ENCODE measurements at regions not wholly inside any gene's neighbourhood (a gene's known extent, or its start where the extent isn't known, plus 50 kb on each side); places are given as distances from the start of the nearest gene placed in this dataset.

DNA sequence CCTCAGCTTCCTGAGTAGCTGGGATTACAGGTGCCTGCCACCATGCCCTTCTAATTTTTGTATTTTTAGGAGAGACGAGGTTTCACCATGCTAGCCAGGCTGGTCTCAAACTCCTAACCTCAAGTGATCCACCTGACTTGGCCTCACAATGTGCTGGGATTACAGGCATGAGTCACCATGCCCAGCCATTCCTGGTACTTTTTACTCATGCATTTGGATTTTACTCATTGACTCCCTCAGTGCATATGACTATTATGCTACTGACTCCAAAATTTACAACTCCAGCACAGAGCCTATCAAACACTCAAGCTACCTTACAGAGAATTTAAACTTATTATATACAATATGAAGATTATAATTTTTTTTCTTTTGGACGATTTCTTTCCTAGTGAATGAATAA is 199.9 kb downstream of the CXXC4 start:
- H3K27me3 ChIP-seq = no peaks in the 10 kb centered on the region
- no peaks in the 10 kb centered on the region for H3K9me3 ChIP-seq (replicated peaks in 1 of 3)
- DNase-seq = no peak
- H3K36me3 ChIP-seq (replicated peaks in 1 of 2) = no peaks in the 10 kb centered on the region
- no peak overlapping the region for H3K27ac ChIP-seq
- no peaks in the 10 kb centered on the region for H3K4me1 ChIP-seq (replicated peaks in 1 of 2)
- intact Hi-C loops (cut with DNase I) = no loop called here
- no peak overlapping the region for H3K4me3 ChIP-seq
- TF ChIP-seq, protein P1, sequence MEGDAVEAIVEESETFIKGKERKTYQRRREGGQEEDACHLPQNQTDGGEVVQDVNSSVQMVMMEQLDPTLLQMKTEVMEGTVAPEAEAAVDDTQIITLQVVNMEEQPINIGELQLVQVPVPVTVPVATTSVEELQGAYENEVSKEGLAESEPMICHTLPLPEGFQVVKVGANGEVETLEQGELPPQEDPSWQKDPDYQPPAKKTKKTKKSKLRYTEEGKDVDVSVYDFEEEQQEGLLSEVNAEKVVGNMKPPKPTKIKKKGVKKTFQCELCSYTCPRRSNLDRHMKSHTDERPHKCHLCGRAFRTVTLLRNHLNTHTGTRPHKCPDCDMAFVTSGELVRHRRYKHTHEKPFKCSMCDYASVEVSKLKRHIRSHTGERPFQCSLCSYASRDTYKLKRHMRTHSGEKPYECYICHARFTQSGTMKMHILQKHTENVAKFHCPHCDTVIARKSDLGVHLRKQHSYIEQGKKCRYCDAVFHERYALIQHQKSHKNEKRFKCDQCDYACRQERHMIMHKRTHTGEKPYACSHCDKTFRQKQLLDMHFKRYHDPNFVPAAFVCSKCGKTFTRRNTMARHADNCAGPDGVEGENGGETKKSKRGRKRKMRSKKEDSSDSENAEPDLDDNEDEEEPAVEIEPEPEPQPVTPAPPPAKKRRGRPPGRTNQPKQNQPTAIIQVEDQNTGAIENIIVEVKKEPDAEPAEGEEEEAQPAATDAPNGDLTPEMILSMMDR (IDR thresholded peaks at IDR 0.05) = no peak
- TF ChIP-seq POLR2A (IDR thresholded peaks at IDR 0.05) = no peak
- 61 to 65% (median 63%) methylated on average over 2 of the region's 2 CpGs for WGBS, 4 donors

DNA sequence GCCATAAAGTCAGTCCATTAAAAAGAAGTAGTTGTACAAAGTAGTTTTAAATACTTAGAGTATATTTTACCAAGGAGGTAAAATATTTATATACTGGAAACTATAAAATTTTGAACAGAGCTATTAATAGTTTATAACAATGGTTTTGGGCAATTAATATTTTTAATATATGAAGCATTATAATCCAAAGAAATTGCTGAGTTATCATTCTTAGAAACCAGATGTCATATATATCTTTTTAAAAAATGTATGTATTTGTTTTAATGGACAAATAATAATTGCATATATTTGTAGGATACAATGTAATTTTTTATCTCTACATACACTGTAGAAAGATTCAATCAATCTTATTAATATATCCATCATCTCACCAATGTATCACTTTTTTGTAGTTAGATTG is 207.8 kb downstream of the CXXC4 start:
- H3K4me1 ChIP-seq (replicated peaks in 1 of 2) = no peaks in the 10 kb centered on the region
- H3K9me3 ChIP-seq (replicated peaks in 1 of 3) = no peaks in the 10 kb centered on the region
- H3K27me3 ChIP-seq = no peaks in the 10 kb centered on the region
- TF ChIP-seq POLR2A (IDR thresholded peaks at IDR 0.05) = no peak
- TF ChIP-seq, protein P1 (IDR thresholded peaks at IDR 0.05) = no peak
- DNase-seq = no peak
- no peaks in the 10 kb centered on the region for H3K36me3 ChIP-seq (replicated peaks in 1 of 2)
- H3K4me3 ChIP-seq = no peak overlapping the region
- intact Hi-C loops (cut with DNase I) = no loop called here
- H3K27ac ChIP-seq = no peak overlapping the region

DNA sequence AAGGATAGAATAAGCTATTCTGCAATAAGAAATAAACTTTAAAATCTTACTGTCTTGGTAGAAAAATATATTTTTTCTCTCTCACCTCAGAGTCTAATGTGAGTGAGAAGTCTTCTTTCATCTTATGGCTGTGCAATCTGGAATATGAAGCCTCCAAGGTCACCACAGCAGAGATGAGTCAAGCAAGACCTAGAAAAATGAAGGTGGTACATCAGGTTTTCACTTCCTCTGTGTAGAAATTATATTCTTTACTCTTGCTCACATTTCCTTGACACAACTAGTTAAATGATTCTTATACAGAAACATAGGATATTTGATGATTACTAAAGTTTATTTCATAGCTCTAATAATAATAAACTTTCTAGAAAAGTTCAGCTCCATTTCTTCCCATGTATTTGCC is 211.4 kb downstream of the CXXC4 start:
- intact Hi-C loops (cut with DNase I) = no loop called here
- H3K27me3 ChIP-seq = no peaks in the 10 kb centered on the region

DNA sequence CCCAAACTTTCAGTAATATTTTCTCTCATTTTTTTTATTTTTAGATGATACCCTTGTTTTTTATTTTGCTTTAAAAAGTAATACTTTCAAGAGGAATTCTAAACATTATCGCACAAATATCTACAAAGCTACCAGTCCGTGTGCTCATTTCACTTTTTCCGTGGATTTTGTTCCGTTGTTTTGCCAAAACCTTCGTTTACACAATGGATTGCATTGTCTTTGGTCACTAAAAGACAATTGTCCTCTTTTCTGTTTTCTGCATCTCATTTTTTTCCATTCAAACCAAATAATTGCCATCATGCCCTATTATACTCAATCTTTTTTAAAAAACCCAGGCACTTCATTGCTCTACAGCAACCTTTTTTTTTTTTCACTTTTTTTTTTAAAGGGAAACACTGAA is 214.9 kb downstream of the CXXC4 start:
- Histone ChIP-seq H3K4me1 (replicated peaks in 1 of 2) (no peaks in the 10 kb centered on the region), H3K9me3 (replicated peaks in 1 of 3) (no peaks in the 10 kb centered on the region), H3K27me3 (no peaks in the 10 kb centered on the region), H3K4me3 (no peak overlapping the region), H3K27ac (no peak overlapping the region), H3K36me3 (replicated peaks in 1 of 2) (no peaks in the 10 kb centered on the region)
- no peak for TF ChIP-seq POLR2A (IDR thresholded peaks at IDR 0.05)
- TF ChIP-seq, protein P1 (IDR thresholded peaks at IDR 0.05) = no peak
- no peak for DNase-seq
- 71 to 79% (median 71%) methylated on average over 5 of the region's 5 CpGs for WGBS, 4 donors
- intact Hi-C loops (cut with DNase I) = no loop called here

More for the DNA sequence above, 211.4 kb downstream of the CXXC4 start:
- no peak overlapping the region for H3K4me3 ChIP-seq
- no peaks in the 10 kb centered on the region for H3K36me3 ChIP-seq (replicated peaks in 1 of 2)
- H3K4me1 ChIP-seq (replicated peaks in 1 of 2) = no peaks in the 10 kb centered on the region
- TF ChIP-seq POLR2A (IDR thresholded peaks at IDR 0.05) = no peak
- TF ChIP-seq, protein P1 (IDR thresholded peaks at IDR 0.05) = no peak
- DNase-seq = no peak
- no peak overlapping the region for H3K27ac ChIP-seq
- no peaks in the 10 kb centered on the region for H3K9me3 ChIP-seq (replicated peaks in 1 of 3)
